ENCODE measurements at regions not wholly inside any gene's neighbourhood (a gene's known extent, or its start where the extent isn't known, plus 50 kb on each side); places are given as distances from the start of the nearest gene placed in this dataset.

- TF ChIP-seq, protein P1, sequence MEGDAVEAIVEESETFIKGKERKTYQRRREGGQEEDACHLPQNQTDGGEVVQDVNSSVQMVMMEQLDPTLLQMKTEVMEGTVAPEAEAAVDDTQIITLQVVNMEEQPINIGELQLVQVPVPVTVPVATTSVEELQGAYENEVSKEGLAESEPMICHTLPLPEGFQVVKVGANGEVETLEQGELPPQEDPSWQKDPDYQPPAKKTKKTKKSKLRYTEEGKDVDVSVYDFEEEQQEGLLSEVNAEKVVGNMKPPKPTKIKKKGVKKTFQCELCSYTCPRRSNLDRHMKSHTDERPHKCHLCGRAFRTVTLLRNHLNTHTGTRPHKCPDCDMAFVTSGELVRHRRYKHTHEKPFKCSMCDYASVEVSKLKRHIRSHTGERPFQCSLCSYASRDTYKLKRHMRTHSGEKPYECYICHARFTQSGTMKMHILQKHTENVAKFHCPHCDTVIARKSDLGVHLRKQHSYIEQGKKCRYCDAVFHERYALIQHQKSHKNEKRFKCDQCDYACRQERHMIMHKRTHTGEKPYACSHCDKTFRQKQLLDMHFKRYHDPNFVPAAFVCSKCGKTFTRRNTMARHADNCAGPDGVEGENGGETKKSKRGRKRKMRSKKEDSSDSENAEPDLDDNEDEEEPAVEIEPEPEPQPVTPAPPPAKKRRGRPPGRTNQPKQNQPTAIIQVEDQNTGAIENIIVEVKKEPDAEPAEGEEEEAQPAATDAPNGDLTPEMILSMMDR (IDR thresholded peaks at IDR 0.05), result no peak
- no peak for TF ChIP-seq POLR2A (IDR thresholded peaks at IDR 0.05)
Measured at GRCh38 chr21:43287795-43288755, 119.3 kb downstream of the CRYAA start.
